H1 (cell line): ENCODE measurements at regions not wholly inside any gene's neighbourhood (a gene's known extent, or its start where the extent isn't known, plus 50 kb on each side); places are given as distances from the start of the nearest gene placed in this dataset.

Experiments
- CHD7 ChIP-seq: fragments of 300-600 bp; sonication (generic); IDR thresholded peaks from 2 replicates; pipeline ENCODE4 v1.7.1; 2012; ENCODE audit warnings: low read length, moderate library complexity, mild to moderate bottlenecking, inconsistent platforms; ENCODE audit not compliant: insufficient replicate concordance
- GTF2F1 ChIP-seq: IDR thresholded peaks from 2 replicates; pipeline ENCODE4 v1.6.1; 2012; ENCODE audit warnings: low read depth, low read length, improper control_type of control experiment, borderline replicate concordance

DNA sequence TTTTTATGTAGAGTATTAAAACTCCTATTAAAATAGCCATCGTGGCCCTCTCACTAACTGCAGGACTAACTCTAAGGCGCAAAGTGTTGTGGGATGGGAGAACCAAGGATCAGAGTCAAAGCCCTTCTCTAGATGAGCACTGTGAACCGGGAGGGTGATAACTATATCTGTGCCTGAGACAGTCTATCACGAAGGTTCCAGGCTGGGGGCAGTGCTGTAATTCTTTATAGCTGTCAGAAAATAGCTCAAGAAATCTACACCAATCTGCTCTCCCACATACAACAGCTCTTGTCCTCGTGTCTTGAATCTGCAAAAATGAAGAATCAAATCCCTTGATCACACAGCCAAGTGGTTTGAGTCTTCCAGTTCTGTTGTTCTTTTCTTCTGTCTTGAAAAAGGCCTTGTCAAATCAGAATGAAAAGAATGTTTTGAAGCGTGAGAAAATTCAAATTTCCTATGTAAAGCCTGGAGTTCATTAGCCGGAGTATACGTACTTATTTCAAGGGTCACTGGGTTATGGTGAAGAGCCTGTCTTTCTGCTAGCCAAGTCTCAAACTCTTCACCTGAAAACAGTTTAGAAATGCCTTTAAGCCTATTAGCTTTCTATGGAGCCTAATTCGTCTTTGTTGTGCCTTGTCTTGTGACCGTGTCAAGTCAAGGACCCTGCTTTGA lies 185.3 kb upstream of the NECTIN3 start (continued):
- TF ChIP-seq CHD7 (no peak), GTF2F1 (no peak)
